GM19240 (cell line): ENCODE measurements at regions not wholly inside any gene's neighbourhood (a gene's known extent, or its start where the extent isn't known, plus 50 kb on each side); places are given as distances from the start of the nearest gene placed in this dataset.

Source experiments
- DNase-seq: peaks from one replicate; pipeline ENCODE4 v3.0.0; 2011; ENCODE audit warnings: low spot score; ENCODE audit not compliant: insufficient read length

- no peak for DNase-seq
Observed at GRCh38 chr2:8174641-8175257, 507.1 kb upstream of the ID2 start.

- no peak for DNase-seq
Observed at GRCh38 chr2:8176887-8177286, 505.0 kb upstream of the ID2 start.

DNA sequence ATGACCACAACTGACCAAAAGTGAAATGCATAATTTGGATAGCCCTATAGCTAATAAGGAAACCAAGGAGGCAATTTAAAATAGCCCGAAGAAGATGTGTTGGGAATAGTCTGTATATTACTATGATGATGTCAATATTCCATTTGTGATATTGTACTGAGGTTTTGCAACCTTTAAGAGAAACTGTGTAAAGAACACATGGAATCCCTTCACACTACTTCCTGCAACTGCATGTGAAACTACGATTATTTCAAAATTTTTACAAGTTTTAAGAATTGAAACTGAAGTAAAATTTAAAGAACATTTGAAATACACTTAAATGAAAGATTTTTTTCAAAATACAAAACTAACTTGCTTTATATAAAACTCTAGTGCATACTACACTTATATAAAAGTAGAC lies 504.3 kb upstream of the ID2 start:
- DNase-seq: no peak

DNA sequence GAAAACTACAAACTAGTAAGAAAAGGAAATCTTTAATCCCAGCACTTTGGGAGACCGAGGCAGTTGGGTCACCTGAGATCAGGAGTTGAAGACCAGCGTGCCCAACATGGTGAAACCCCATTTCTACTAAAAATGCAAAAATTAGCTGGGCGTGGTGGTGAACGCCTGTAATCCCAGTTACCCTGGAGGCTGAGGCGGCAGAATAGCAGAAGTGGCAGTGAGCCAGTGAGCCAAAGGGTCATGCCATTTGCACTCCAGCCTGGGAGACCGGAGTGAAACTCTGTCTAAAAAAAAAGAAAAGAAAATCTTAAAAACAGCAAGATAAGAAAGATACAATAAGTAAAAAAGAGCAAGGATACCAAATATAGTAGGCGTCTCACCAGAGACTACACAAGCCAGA lies 502.9 kb upstream of the ID2 start:
- no peak for DNase-seq

DNA sequence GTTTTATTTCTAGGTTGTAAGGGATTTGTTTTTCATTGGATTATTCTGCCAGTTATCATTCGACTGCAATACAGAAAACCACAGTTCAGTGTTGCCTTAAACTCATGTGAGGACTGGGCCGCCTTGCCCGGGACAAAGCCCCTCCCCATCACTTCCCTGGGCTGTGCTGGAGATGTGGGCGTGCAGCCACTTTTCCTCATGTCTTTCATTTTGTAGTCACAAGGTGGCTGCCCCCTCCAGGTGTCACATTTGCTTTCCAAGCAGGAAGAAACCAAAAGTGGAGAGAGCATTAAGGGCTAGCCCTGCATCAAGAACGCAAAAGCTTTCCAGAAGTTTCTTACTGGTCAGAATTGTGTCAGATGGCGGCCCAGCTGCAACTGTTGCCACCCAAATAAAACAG lies 492.5 kb upstream of the ID2 start:
- DNase-seq: no peak

DNA sequence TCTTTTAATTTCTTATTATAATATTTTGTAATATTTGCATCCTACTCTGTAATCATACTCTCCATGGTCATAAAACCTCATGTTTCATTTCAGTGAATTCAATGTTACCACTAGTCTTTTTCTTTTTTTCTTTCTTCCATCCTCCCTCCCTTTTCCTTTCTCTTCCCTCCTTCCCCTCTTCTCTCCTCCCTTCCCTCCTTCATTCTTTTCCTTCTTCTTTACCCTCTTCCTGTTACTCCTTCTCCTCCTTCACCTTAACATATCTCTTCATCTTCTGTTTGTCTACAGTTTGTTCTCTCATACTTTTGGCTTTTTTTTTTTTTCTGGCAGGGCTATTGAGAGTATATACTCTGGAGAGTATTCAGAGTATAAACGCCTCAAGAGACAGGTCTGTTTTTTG lies 491.6 kb upstream of the ID2 start:
- no peak for DNase-seq

- DNase-seq: no peak
Observed at GRCh38 chr2:8191427-8191826, 490.4 kb upstream of the ID2 start.

DNA sequence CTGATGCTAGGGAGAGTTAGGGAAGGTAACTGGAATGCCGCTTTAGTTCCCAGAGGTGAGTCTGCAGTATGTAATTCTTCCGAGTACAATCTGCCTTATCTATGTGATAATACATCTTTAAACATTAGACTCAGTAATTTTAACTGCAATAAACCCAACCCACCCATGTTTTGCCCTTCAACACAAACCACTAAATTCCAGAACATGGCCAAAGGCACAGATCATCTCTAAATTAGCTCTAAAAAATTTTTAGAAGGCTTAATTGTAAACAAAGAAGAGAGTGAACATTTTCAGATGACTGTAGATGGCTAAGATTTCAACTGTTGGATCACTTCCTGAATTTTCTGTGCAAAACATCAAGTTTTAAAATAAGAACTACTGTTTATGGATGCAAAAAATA lies 488.7 kb upstream of the ID2 start:
- no peak for DNase-seq

GRCh38 chr2:8193686-8194615 lies 487.9 kb upstream of the ID2 start:
- DNase-seq: no peak

- no peak for DNase-seq
Observed at GRCh38 chr2:8195784-8196183, 486.1 kb upstream of the ID2 start.

DNA sequence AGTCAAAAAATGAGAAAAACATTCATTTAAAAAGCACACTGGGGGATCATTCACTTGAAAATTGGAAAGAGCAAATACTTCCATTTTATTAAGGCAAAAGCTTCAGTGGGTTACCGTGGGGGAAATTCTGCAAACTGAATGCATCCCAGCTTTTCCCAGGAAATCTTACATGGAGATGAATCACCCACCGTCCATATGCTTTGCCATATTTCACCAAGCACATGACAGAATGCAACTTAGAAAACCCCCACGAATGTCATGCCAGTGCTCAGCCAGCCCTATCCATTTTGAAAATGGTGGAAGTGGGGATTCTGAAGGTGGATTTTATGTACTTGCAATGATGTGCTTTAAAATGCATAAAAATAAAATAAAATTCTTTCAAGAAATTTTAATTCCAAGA lies 485.5 kb upstream of the ID2 start:
- DNase-seq: no peak

DNA sequence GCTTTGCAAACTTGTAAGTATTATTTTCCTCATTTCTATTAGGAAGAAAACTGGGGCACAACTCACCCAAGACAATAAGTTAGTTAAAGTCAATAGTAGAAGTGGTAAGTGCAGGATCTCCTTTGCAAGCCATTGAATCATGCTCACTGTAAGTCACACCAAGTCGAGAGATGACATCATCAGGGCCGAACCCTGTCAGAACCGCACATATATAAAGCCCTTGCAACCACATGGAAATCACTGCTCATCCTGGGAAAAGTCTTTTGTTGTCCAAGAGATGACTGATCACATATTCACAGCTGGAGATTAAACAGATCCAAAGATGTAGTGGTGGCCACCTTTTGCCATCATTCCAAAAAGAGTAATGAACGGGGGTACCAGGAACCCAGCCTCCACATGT lies 484.8 kb upstream of the ID2 start:
- DNase-seq: no peak

- DNase-seq: no peak
Observed at GRCh38 chr2:8197825-8198224, 484.0 kb upstream of the ID2 start.

DNA sequence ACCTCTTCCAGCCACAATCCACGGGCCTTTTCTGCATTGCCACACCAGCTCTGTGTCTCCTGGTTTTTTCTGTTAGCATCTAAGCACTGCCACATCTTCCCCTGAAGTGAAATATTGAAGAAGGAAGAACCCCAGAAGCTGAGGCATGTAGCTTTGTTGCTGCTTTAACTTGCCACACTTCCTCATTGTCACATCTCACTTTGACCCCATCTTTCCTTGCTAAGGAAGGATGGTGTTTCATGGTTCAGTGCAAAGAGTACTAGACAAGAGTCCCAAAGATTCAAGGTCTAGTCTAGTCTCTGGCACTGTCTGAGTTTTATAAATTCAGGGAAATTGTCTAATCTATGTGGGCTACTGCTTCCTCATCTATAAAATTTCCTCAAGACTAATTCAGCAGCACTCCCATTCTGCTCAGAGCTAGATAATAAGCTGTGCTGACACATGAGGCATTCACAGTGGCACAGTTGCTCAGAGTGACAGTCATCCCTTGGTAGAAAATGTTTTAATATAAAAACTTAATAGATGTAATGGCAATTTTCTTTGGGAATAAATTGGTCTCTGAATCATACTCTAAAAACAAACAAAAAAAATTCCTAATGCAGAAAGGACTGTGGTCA lies 483.0 kb upstream of the ID2 start:
- no peak for DNase-seq

GRCh38 chr2:8202132-8202531 lies 479.7 kb upstream of the ID2 start:
- no peak for DNase-seq

- no peak for DNase-seq
Observed at GRCh38 chr2:8203364-8203763, 478.5 kb upstream of the ID2 start.

- no peak for DNase-seq
Observed at GRCh38 chr2:8204711-8205110, 477.1 kb upstream of the ID2 start.

- DNase-seq: no peak
Observed at GRCh38 chr2:8209494-8209893, 472.4 kb upstream of the ID2 start.

DNA sequence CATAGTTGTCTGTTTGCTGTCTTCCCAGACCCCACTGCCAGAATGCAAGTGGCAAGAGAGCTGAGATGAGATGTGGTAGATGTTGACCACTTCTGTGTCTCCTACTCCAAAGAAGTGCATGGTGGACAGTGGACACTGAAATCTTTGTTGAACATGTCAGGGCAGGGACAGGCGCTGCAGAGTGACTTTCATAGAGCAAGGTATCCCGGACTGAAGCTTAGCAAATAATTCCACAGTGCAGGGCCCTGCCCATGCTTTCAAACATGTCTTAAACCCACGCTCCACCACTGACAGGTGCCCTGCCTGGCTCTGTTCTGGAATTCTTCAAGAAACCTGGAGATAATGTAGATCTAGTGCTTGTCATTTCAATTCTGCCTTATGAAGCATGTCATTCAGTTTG lies 470.5 kb upstream of the ID2 start:
- DNase-seq: no peak

DNA sequence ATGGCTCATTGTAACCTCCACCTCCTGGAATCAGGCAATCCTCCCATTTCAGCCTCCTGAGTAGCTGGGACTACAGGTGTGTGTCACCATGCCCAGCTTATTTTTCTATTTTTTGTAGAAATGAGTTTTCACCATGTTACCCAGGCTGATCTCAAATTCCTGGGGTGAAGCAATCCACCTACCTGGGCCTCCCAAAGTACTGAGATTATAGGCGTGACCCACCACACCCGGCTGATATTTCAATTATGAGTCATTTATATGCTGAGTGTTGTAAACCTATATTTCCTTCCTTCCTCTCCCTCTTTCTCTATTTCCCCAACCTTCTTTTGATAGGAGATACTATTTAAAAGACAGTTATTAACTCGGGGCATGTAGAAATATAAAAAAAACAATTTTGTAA lies 469.6 kb upstream of the ID2 start:
- DNase-seq: no peak

DNA sequence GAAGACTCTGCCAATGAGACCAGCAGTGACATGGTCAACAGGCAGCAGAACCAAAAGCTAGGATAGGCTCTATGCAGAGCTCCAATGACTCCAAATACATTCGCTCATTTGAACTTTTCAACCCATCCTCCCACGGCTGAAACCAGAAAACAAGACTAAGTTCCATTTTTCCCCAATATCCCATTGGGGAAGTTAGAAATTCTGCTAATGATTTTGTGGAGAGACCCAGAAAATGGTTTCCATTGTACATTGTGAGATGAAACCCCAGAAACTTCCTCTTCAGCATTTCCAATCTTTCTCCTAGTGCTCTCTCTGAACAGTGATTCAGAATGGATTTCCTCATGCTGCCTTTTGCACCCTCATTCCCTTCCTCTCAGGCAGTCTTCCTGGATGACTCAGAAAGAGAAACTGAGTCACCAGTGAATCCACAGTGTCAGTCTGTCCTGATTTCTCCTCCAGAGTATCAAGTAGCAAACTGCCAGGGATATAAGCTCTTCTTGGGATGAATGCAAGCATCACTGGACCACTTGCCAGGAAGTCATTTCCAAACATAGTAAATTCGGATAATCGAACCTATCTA lies 467.7 kb upstream of the ID2 start:
- DNase-seq: no peak

GRCh38 chr2:8215159-8215863 lies 466.5 kb upstream of the ID2 start:
- no peak for DNase-seq
